SK-N-SH (cell line): ENCODE measurements at regions not wholly inside any gene's neighbourhood (a gene's known extent, or its start where the extent isn't known, plus 50 kb on each side); places are given as distances from the start of the nearest gene placed in this dataset.

Source experiments
- CTCF ChIA-PET: fragments of 300-600, 350-600 bp; formaldehyde crosslinking; extraction: SDS; loops from one replicate; lab custom pipeline; 2021; lab: Yijun Ruan, JAX
- POLR2A ChIA-PET: fragments of 350-600 bp; sonication (Branson Sonifier 250); formaldehyde crosslinking; extraction: SDS; loops from one replicate; lab custom pipeline; 2020; ENCODE audit warnings: antibody characterized with exemption, inconsistent platforms; lab: Yijun Ruan, JAX
- DNase-seq: peaks from one replicate; pipeline ENCODE4 v3.0.0; 2012
- H2AFZ ChIP-seq: fragments of 200-600 bp; sonication (generic); 2 replicates; pipeline ENCODE4 v1.8.1; 2016; ENCODE audit warnings: antibody characterized with exemption, mild to moderate bottlenecking, low read depth
- H3F3A ChIP-seq: fragments of 200-600 bp; sonication (generic); replicated peaks from 2 replicates; pipeline ENCODE3; 2016; ENCODE audit warnings: antibody characterized with exemption, mild to moderate bottlenecking; ENCODE audit not compliant: insufficient read depth
- H3K27ac ChIP-seq, 2 experiments: fragments of 200-500 bp in 1 of 2; fragments of 200-600 bp in 1 of 2; sonication (Bioruptor generic) in 1 of 2; sonication (generic), shearing (Covaris generic) in 1 of 2; 2 replicates each; pipeline versions ENCODE4 v1.5.1 to v1.6.1; 2014 to 2016; ENCODE audit warnings: low read depth in 2 of 2, inconsistent platforms in 1 of 2, low read length in 1 of 2, mild to moderate bottlenecking in 1 of 2, mixed read lengths in 1 of 2
- H3K27me3 ChIP-seq: fragments of 200-600 bp; sonication (generic), shearing (Covaris generic); 2 replicates; pipeline ENCODE4 v1.6.1; 2016; ENCODE audit warnings: mixed run types; ENCODE audit not compliant: insufficient read depth
- H3K36me3 ChIP-seq, 2 experiments: fragments of 200-500 bp in 1 of 2; fragments of 200-600 bp in 1 of 2; sonication (Bioruptor generic) in 1 of 2; sonication (generic) in 1 of 2; replicated peaks in 1 of 2; 2 replicates each; pipeline versions ENCODE3 to v1.5.1; 2014 to 2016; ENCODE audit warnings: low read length in 1 of 2, mild to moderate bottlenecking in 1 of 2; ENCODE audit not compliant: insufficient read depth in 2 of 2, control insufficient read depth in 1 of 2
- H3K4me1 ChIP-seq, 2 experiments: fragments of 200-500 bp in 1 of 2; fragments of 200-600 bp in 1 of 2; sonication (Bioruptor generic) in 1 of 2; sonication (generic), shearing (Covaris generic) in 1 of 2; 2 replicates each; pipeline versions ENCODE4 v1.5.1 to v1.6.1; 2014 to 2016; ENCODE audit warnings: low read depth in 1 of 2, low read length in 1 of 2, mixed run types in 1 of 2; ENCODE audit not compliant: insufficient read depth in 2 of 2, control insufficient read depth in 1 of 2
- H3K4me2 ChIP-seq: fragments of 200-600 bp; sonication (generic), shearing (Covaris generic); 2 replicates; pipeline ENCODE4 v1.6.1; 2017; ENCODE audit warnings: mixed run types
- H3K4me3 ChIP-seq, 2 experiments: fragments of 200-500 bp in 1 of 2; fragments of 200-600 bp in 1 of 2; sonication (Bioruptor generic) in 1 of 2; sonication (generic), shearing (Covaris generic) in 1 of 2; 2 replicates each; pipeline versions ENCODE4 v1.5.1 to v1.8.1; 2014 to 2016; ENCODE audit warnings: low read depth in 2 of 2, inconsistent platforms in 1 of 2, low read length in 1 of 2, mild to moderate bottlenecking in 1 of 2, mixed read lengths in 1 of 2, moderate library complexity in 1 of 2
- H3K79me2 ChIP-seq: fragments of 200-600 bp; sonication (generic); 2 replicates; pipeline ENCODE4 v1.8.1; 2017; ENCODE audit warnings: mild to moderate bottlenecking; ENCODE audit not compliant: insufficient read depth
- H3K9ac ChIP-seq: fragments of 200-600 bp; sonication (generic); 2 replicates; pipeline ENCODE4 v1.6.1; 2017; ENCODE audit warnings: mixed run types
- H3K9me2 ChIP-seq: fragments of 200-600 bp; sonication (generic); 2 replicates; pipeline ENCODE4 v1.6.1; 2017; ENCODE audit warnings: mixed run types
- H3K9me3 ChIP-seq: fragments of 200-600 bp; sonication (generic); 2 replicates; pipeline ENCODE4 v1.6.1; 2017; ENCODE audit warnings: mixed run types, mild to moderate bottlenecking, moderate library complexity
- H4K20me1 ChIP-seq: fragments of 200-600 bp; sonication (generic); 2 replicates; pipeline ENCODE4 v1.6.1; 2017; ENCODE audit warnings: mild to moderate bottlenecking, mixed run types; ENCODE audit not compliant: insufficient read depth
- CHD2 ChIP-seq: fragments of 150-350 bp; IDR thresholded peaks from 2 replicates; pipeline ENCODE4 v1.6.1; 2018; ENCODE audit warnings: low read length; ENCODE audit not compliant: partially characterized antibody
- EP300 ChIP-seq, 2 experiments: IDR thresholded peaks; 2 replicates each; pipeline versions ENCODE4 v1.4.0 to v1.6.1; 2012; ENCODE audit warnings: borderline replicate concordance in 1 of 2, low read depth in 1 of 2, low read length in 1 of 2
- FOXJ3 ChIP-seq: sonication (generic); formaldehyde crosslinking; IDR thresholded peaks from 2 replicates; pipeline ENCODE4 v1.5.1; 2020; ENCODE audit warnings: mild to moderate bottlenecking, missing genetic modification reagents
- NFIC ChIP-seq: IDR thresholded peaks from 2 replicates; pipeline ENCODE4 v1.4.0; 2012; ENCODE audit warnings: borderline replicate concordance
- RAD21 ChIP-seq: IDR thresholded peaks from 2 replicates; pipeline ENCODE4 v1.6.1; 2012; ENCODE audit warnings: mild to moderate bottlenecking, low read length
- RXRA ChIP-seq: IDR thresholded peaks from 2 replicates; pipeline ENCODE4 v1.4.0; 2012; ENCODE audit warnings: low read depth, mild to moderate bottlenecking, borderline replicate concordance
- SIN3A ChIP-seq: IDR thresholded peaks from 2 replicates; pipeline ENCODE4 v1.6.1; 2012; ENCODE audit warnings: low read depth, mild to moderate bottlenecking, low read length, moderate library complexity, borderline replicate concordance
- SMC3 ChIP-seq: IDR thresholded peaks from 2 replicates; pipeline ENCODE4 v1.6.1; 2012; ENCODE audit warnings: low read depth, low read length, improper control_type of control experiment
- TAF1 ChIP-seq: IDR thresholded peaks from 2 replicates; pipeline ENCODE4 v1.6.1; 2012; ENCODE audit warnings: low read depth, mild to moderate bottlenecking, low read length, moderate library complexity, borderline replicate concordance
- TCF12 ChIP-seq: IDR thresholded peaks from 2 replicates; pipeline ENCODE4 v1.4.0; 2012
- WGBS: methylation state at CpG from one replicate; pipeline ENCODE4 v1.1.6; 2017; ENCODE audit warnings: low lambda C conversion rate; 5-methylcytosine and 5-hydroxymethylcytosine counted together
- TF ChIP-seq, protein P1 (sequence below): IDR thresholded peaks from 2 replicates; pipeline ENCODE4 v1.6.1; 2012; ENCODE audit warnings: mild to moderate bottlenecking, low read depth, low read length, moderate library complexity
- TF ChIP-seq, protein P2 (sequence below): IDR thresholded peaks from 2 replicates; pipeline ENCODE4 v1.4.0; 2012; ENCODE audit warnings: low read depth
- TF ChIP-seq, protein P3 (sequence below): IDR thresholded peaks from 2 replicates; pipeline ENCODE4 v1.4.0; 2012; ENCODE audit warnings: low read depth, borderline replicate concordance
- TF ChIP-seq, protein P4 (sequence below): fragments of 200-600 bp; sonication (generic); IDR thresholded peaks from 2 replicates; pipeline ENCODE4 v1.6.1; 2017; ENCODE audit warnings: antibody characterized with exemption, mild to moderate bottlenecking, moderate library complexity

DNA sequence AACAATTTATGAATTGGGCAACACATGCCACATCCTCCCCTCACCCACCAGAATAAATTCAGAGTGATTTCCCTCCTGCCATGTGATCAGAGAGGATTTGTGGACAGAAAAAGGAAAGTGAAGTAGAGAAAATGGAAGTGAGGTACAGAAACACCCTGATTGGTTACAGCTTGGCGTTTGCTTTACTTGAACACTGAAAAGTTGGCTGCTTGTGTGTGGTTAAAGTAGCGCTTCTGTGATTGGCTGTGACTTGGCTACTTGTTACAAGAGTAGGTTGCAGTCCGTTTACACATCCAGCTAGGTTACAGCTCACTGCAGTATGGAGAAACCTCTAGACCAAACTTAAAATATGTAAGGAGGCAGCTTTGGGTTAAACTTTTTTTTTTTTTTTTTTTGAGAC is 205.2 kb upstream of the ZNF608 start:
- DNase-seq: no peak
- Histone ChIP-seq H3K4me3 (no peak overlapping the region), H3K9ac (no peak overlapping the region), H4K20me1 (no peaks in the 10 kb centered on the region), H2AFZ (no peak overlapping the region), H3K9me2 (no peaks in the 10 kb centered on the region), H3K27me3 (no peaks in the 10 kb centered on the region), H3F3A (no peaks in the 10 kb centered on the region), H3K79me2 (no peaks in the 10 kb centered on the region), H3K27ac (no peak overlapping the region), H3K4me2 (no peak overlapping the region), H3K36me3 (no peaks in the 10 kb centered on the region), H3K4me1 (no peaks in the 10 kb centered on the region), H3K9me3 (no peaks in the 10 kb centered on the region)
- ChIA-PET POLR2A (no interaction called here), CTCF (no interaction called here)
- WGBS: 90% methylated on average over 3 of the region's 3 CpGs
- no peak for TF ChIP-seq TAF1
- TF ChIP-seq, protein P1, sequence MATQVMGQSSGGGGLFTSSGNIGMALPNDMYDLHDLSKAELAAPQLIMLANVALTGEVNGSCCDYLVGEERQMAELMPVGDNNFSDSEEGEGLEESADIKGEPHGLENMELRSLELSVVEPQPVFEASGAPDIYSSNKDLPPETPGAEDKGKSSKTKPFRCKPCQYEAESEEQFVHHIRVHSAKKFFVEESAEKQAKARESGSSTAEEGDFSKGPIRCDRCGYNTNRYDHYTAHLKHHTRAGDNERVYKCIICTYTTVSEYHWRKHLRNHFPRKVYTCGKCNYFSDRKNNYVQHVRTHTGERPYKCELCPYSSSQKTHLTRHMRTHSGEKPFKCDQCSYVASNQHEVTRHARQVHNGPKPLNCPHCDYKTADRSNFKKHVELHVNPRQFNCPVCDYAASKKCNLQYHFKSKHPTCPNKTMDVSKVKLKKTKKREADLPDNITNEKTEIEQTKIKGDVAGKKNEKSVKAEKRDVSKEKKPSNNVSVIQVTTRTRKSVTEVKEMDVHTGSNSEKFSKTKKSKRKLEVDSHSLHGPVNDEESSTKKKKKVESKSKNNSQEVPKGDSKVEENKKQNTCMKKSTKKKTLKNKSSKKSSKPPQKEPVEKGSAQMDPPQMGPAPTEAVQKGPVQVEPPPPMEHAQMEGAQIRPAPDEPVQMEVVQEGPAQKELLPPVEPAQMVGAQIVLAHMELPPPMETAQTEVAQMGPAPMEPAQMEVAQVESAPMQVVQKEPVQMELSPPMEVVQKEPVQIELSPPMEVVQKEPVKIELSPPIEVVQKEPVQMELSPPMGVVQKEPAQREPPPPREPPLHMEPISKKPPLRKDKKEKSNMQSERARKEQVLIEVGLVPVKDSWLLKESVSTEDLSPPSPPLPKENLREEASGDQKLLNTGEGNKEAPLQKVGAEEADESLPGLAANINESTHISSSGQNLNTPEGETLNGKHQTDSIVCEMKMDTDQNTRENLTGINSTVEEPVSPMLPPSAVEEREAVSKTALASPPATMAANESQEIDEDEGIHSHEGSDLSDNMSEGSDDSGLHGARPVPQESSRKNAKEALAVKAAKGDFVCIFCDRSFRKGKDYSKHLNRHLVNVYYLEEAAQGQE: no peak
- no peak for TF ChIP-seq FOXJ3 (CRISPR knock-in tag)
- TF ChIP-seq EP300 (IDR thresholded peaks at IDR 0.05; ENCODE audit: borderline replicate concordance in 1 of 2, low read depth in 1 of 2, low read length in 1 of 2): no peak
- no peak for TF ChIP-seq NFIC
- TF ChIP-seq SIN3A: no peak
- TF ChIP-seq, protein P2, sequence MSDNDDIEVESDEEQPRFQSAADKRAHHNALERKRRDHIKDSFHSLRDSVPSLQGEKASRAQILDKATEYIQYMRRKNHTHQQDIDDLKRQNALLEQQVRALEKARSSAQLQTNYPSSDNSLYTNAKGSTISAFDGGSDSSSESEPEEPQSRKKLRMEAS: no peak
- no peak for TF ChIP-seq RXRA
- TF ChIP-seq RAD21: no peak
- TF ChIP-seq CHD2: no peak
- TF ChIP-seq TCF12: no peak
- TF ChIP-seq, protein P3, sequence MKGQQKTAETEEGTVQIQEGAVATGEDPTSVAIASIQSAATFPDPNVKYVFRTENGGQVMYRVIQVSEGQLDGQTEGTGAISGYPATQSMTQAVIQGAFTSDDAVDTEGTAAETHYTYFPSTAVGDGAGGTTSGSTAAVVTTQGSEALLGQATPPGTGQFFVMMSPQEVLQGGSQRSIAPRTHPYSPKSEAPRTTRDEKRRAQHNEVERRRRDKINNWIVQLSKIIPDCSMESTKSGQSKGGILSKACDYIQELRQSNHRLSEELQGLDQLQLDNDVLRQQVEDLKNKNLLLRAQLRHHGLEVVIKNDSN: no peak
- TF ChIP-seq SMC3: no peak
- TF ChIP-seq, protein P4, sequence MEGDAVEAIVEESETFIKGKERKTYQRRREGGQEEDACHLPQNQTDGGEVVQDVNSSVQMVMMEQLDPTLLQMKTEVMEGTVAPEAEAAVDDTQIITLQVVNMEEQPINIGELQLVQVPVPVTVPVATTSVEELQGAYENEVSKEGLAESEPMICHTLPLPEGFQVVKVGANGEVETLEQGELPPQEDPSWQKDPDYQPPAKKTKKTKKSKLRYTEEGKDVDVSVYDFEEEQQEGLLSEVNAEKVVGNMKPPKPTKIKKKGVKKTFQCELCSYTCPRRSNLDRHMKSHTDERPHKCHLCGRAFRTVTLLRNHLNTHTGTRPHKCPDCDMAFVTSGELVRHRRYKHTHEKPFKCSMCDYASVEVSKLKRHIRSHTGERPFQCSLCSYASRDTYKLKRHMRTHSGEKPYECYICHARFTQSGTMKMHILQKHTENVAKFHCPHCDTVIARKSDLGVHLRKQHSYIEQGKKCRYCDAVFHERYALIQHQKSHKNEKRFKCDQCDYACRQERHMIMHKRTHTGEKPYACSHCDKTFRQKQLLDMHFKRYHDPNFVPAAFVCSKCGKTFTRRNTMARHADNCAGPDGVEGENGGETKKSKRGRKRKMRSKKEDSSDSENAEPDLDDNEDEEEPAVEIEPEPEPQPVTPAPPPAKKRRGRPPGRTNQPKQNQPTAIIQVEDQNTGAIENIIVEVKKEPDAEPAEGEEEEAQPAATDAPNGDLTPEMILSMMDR: no peak
